Activated naive CD4-positive, alpha-beta T cell treated with anti-CD3 and anti-CD28 coated beads, Interleukin-2, amount 10 ng/mL, durations not matched to agents 7 days and 5 days (primary cell): ENCODE measurements at regions not wholly inside any gene's neighbourhood (a gene's known extent, or its start where the extent isn't known, plus 50 kb on each side); places are given as distances from the start of the nearest gene placed in this dataset.
"Not testable (repeated sequence)": the region's sequence is repeated elsewhere in the genome, so short reads cannot be mapped to it uniquely, and the experiment has no call there.

Experiments
- CTCF ChIA-PET: fragments of 350-600 bp; sonication (Branson Sonifier 250); formaldehyde crosslinking; loops from one replicate; lab custom pipeline; 2021; ENCODE audit warnings: antibody characterized with exemption; lab: Charles Lee
- DNase-seq: peaks from one replicate; pipeline ENCODE4 v3.0.0-alpha.2; 2020
- H3K27ac Mint-ChIP-seq: one replicate; pipeline ENCODE4 v1.8.0; 2021; ENCODE audit warnings: mild to moderate bottlenecking, moderate library complexity, mixed read lengths
- H3K27me3 Mint-ChIP-seq: one replicate; pipeline ENCODE4 v1.8.0; 2021; ENCODE audit warnings: mild to moderate bottlenecking, mixed read lengths
- H3K36me3 Mint-ChIP-seq: one replicate; pipeline ENCODE4 v1.8.0; 2021; ENCODE audit warnings: mixed read lengths
- H3K4me1 Mint-ChIP-seq: one replicate; pipeline ENCODE4 v1.8.0; 2021; ENCODE audit warnings: mixed read lengths
- H3K4me3 Mint-ChIP-seq: one replicate; pipeline ENCODE4 v1.8.0; 2021; ENCODE audit warnings: mild to moderate bottlenecking, moderate library complexity, mixed read lengths
- H3K9me3 Mint-ChIP-seq: one replicate; pipeline ENCODE4 v1.8.0; 2021; ENCODE audit warnings: mixed read lengths

DNA sequence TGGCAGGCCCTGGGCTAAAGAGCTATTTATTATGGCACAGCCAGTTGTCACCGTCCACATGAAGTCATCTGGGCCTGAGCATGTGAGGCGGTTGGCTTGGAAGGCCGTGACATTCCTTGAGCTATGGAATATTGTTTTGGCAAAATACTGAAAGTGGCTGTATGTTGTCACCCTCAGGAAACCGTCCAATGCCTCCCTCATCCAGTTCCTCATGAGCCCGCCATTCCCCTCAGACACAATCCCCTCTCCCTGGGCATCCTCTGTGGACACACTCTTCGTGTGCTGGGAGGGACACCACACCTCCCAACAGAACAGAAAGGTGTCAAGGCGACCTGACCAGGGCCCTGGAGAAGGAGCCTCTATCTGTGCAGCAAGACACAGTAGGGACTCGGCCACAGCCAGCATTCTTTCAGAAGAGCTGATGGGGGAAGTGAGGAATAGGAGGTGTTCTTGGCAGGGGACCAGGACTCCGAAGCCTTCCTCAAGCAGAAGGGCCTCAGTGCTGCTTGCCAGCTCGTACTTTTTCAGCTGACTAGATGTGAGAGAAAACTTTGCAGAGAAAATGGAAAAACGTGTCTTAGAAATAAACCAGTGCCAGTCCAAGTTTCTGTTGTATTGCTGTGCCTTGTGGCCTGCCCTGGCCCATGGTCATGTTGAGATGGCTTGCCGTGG, 120.5 kb downstream of the SOD2 start:
- Mint-ChIP-seq H3K27me3 (no peaks in the 10 kb centered on the region), H3K4me1 (no peaks in the 10 kb centered on the region), H3K4me3 (no peak overlapping the region), H3K36me3 (no peaks in the 10 kb centered on the region), H3K9me3 (peaks cover 13% of the 10 kb centered on the region), H3K27ac (no peak overlapping the region)
- no peak for DNase-seq
- CTCF ChIA-PET, result no interaction called here

GRCh38 chr6:159565181-159565710, 127.8 kb downstream of the SOD2 start:
- CTCF ChIA-PET, result no interaction called here
- DNase-seq, result no peak

GRCh38 chr6:159564456-159564855, 128.6 kb downstream of the SOD2 start:
- Mint-ChIP-seq H3K4me3 (no peak overlapping the region), H3K27ac (no peak overlapping the region), H3K9me3 (no peaks in the 10 kb centered on the region), H3K36me3 (no peaks in the 10 kb centered on the region), H3K4me1 (no peaks in the 10 kb centered on the region), H3K27me3 (no peaks in the 10 kb centered on the region)
- CTCF ChIA-PET, result no interaction called here
- DNase-seq, result no peak

More at GRCh38 chr6:159565181-159565710, 127.8 kb downstream of the SOD2 start:
- H3K27me3 Mint-ChIP-seq, result no peaks in the 10 kb centered on the region
- no peak overlapping the region for H3K4me3 Mint-ChIP-seq
- no peaks in the 10 kb centered on the region for H3K36me3 Mint-ChIP-seq
- no peak overlapping the region for H3K27ac Mint-ChIP-seq
- H3K4me1 Mint-ChIP-seq, result no peaks in the 10 kb centered on the region
- H3K9me3 Mint-ChIP-seq, result peaks cover 5% of the 10 kb centered on the region

GRCh38 chr6:159557031-159557430, 136.0 kb downstream of the SOD2 start:
- CTCF ChIA-PET, result no interaction called here
- Mint-ChIP-seq H3K36me3 (no peaks in the 10 kb centered on the region), H3K4me3 (no peak overlapping the region), H3K27me3 (peaks cover 4% of the 10 kb centered on the region), H3K4me1 (no peaks in the 10 kb centered on the region), H3K27ac (no peak overlapping the region), H3K9me3 (no peaks in the 10 kb centered on the region)
- DNase-seq, result no peak

DNA sequence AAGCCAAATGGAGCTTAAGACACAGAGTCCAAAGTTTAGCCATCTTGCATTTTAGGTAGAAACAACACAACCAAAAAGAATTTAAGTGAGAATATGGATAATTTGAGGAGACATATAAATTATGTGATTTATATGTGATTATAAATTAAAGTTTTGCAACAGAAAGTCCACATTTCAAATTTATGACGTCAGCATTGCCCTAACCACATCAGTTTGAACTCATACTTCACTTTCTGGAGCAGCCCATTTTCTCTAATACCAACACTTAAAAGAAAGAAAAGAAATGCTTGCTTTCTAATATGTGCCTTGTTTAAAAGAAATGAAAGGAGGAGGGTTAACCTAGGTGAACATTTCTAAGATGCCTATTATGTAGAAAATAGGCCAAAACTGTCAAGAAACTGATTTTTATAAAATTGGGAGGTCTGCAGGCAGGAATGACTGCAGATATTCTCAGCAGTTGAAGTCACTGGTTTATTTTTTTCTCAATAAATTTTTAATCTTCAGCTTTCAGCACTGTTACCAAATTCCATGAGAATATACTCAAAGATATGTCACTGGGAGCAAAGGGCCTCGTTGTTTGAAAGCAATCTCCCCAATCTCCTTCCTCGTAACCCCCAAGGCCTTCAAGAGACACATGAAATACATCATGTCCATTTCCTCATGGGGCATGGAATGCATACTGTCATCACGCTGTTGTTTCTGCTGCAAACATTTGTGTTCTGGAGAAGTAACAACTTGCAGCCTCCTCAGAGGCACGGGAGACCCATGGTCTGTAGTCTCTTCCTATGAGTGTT, 137.8 kb downstream of the SOD2 start:
- Mint-ChIP-seq H3K36me3 (no peaks in the 10 kb centered on the region), H3K27me3 (peaks cover 8% of the 10 kb centered on the region), H3K4me1 (no peaks in the 10 kb centered on the region), H3K27ac (no peak overlapping the region), H3K9me3 (no peaks in the 10 kb centered on the region), H3K4me3 (no peak overlapping the region)
- no peak for DNase-seq
- CTCF ChIA-PET, result no interaction called here

- CTCF ChIA-PET, result no interaction called here
- no peaks in the 10 kb centered on the region for H3K9me3 Mint-ChIP-seq
- no peak for DNase-seq
- H3K4me1 Mint-ChIP-seq, result no peaks in the 10 kb centered on the region
- no peaks in the 10 kb centered on the region for H3K36me3 Mint-ChIP-seq
- no peak overlapping the region for H3K27ac Mint-ChIP-seq
- H3K27me3 Mint-ChIP-seq, result peaks cover 8% of the 10 kb centered on the region
- no peak overlapping the region for H3K4me3 Mint-ChIP-seq
Observed at GRCh38 chr6:159541296-159541695, 151.7 kb downstream of the SOD2 start.

DNA sequence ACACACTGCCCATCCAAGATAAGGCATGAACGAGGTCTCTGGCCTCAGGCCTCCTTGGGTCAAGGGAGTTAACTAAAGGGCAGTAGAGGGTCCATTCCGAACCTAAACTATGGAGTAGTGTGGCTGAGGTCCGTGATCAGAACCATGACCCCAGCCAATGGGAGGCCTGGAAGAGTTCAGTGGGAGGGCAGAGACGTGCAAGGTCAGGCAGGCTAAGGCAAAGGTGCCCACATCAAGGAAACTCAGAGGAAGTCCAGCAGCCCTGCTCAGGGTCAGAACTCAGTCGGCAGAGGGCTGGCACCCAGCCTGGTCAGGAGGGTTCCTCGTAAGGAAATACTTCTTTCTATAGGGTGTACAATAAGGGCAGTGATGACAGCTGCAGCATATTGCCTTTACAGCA, 152.2 kb downstream of the SOD2 start:
- CTCF ChIA-PET, result no interaction called here

DNA sequence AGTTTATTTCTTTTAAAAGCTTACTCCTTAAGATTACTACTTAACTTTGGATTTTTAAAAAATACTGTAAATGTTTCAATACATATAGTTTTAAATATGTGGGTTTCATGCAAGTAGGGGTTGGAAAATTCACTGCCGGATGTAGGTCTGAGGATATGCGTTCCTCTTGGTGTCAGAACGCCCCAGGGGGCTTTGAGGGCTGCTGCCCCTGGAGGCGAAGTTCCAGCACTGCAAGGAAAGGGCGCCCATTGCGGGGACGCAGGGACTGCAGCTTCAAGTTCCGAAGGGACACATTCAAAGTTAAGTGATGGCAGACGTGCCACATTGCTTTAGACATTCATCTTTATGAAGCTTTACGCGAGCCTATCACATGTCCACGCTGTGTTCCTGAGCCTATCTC, 152.9 kb downstream of the SOD2 start:
- Mint-ChIP-seq H3K36me3 (no peaks in the 10 kb centered on the region), H3K4me1 (no peaks in the 10 kb centered on the region), H3K27ac (no peak overlapping the region), H3K9me3 (no peaks in the 10 kb centered on the region), H3K27me3 (peaks cover 12% of the 10 kb centered on the region), H3K4me3 (no peak overlapping the region)
- DNase-seq, result no peak
- CTCF ChIA-PET, result interaction anchor here (0.6 kb wide), 1 partner anchor 322 kb away, joined by 3 read pairs; no protein-coding TSS in a partner anchor

More for the DNA sequence above, 152.2 kb downstream of the SOD2 start:
- no peaks in the 10 kb centered on the region for H3K36me3 Mint-ChIP-seq
- H3K4me1 Mint-ChIP-seq, result no peaks in the 10 kb centered on the region
- no peak overlapping the region for H3K27ac Mint-ChIP-seq
- H3K4me3 Mint-ChIP-seq, result no peak overlapping the region
- peaks cover 8% of the 10 kb centered on the region for H3K27me3 Mint-ChIP-seq
- DNase-seq, result no peak
- no peaks in the 10 kb centered on the region for H3K9me3 Mint-ChIP-seq

DNA sequence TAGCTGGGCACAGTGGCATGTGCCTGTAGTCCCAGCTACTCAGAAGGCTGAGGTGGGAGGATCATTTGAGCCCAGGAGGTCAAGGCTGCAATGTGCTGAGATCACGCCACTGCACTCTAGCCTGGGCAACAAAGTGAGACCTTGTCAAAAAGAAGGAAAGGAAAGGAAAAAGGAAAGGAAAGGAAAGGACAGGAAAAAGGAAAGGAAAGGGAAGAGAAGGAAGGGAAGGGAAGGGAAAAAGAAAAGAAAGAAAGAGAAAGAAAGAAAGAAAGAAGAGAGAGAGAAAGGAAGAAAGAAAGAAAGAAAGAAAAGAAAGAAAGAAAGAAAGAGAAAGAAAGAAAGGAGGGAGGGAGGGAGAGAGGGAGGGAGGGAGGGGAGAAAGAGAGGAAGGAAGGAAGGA, 155.0 kb downstream of the SOD2 start:
- H3K9me3 Mint-ChIP-seq, H3K27ac Mint-ChIP-seq, H3K4me3 Mint-ChIP-seq, DNase-seq, H3K36me3 Mint-ChIP-seq, CTCF ChIA-PET, H3K4me1 Mint-ChIP-seq: not testable (repeated sequence)
- H3K27me3 Mint-ChIP-seq, result peaks cover 12% of the 10 kb centered on the region

- Mint-ChIP-seq H3K27me3 (peaks cover 12% of the 10 kb centered on the region), H3K4me3 (no peak overlapping the region), H3K36me3 (no peaks in the 10 kb centered on the region), H3K9me3 (no peaks in the 10 kb centered on the region), H3K27ac (no peak overlapping the region), H3K4me1 (no peaks in the 10 kb centered on the region)
- DNase-seq, result no peak
- CTCF ChIA-PET, result no interaction called here
Observed at GRCh38 chr6:159535656-159536350, 157.2 kb downstream of the SOD2 start.

DNA sequence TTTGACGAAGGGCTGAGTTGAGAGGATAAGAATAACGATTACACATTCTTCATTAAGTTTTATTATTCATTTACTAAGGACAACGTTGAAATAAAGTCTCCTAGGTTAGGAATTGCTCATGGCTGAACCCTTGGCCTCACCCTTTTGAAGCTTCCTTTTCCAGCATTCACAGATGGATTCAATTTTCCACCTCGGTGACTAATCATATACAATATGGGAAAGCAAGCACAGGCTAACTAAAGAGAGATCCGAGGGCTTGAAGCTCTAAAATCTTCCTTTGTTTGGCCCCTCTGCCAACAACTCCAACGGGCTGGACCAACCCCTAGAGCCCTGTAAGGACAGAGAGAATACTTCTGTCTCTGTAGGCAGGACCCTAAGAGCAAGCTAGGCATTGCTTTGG, 159.5 kb downstream of the SOD2 start:
- CTCF ChIA-PET, result no interaction called here
- peaks cover 12% of the 10 kb centered on the region for H3K27me3 Mint-ChIP-seq
- H3K4me1 Mint-ChIP-seq, result no peaks in the 10 kb centered on the region
- no peaks in the 10 kb centered on the region for H3K9me3 Mint-ChIP-seq
- no peak for DNase-seq
- H3K27ac Mint-ChIP-seq, result no peak overlapping the region
- no peaks in the 10 kb centered on the region for H3K36me3 Mint-ChIP-seq
- no peak overlapping the region for H3K4me3 Mint-ChIP-seq

- Mint-ChIP-seq H3K27me3 (peaks cover 10% of the 10 kb centered on the region), H3K9me3 (no peaks in the 10 kb centered on the region), H3K27ac (no peak overlapping the region), H3K36me3 (no peaks in the 10 kb centered on the region), H3K4me1 (no peaks in the 10 kb centered on the region), H3K4me3 (no peak overlapping the region)
- CTCF ChIA-PET, result no interaction called here
- DNase-seq, result no peak
Observed at GRCh38 chr6:159533016-159533415, 160.0 kb downstream of the SOD2 start.

- peaks cover 8% of the 10 kb centered on the region for H3K27me3 Mint-ChIP-seq
- H3K9me3 Mint-ChIP-seq, result no peaks in the 10 kb centered on the region
Observed at GRCh38 chr6:159532155-159532554, 160.9 kb downstream of the SOD2 start.

GRCh38 chr6:159529934-159530333, 163.1 kb downstream of the SOD2 start:
- Mint-ChIP-seq H3K27ac (no peak overlapping the region), H3K4me3 (no peak overlapping the region), H3K4me1 (no peaks in the 10 kb centered on the region), H3K9me3 (no peaks in the 10 kb centered on the region), H3K36me3 (no peaks in the 10 kb centered on the region), H3K27me3 (peaks cover 13% of the 10 kb centered on the region)
- no peak for DNase-seq
- CTCF ChIA-PET, result no interaction called here

More at GRCh38 chr6:159532155-159532554, 160.9 kb downstream of the SOD2 start:
- CTCF ChIA-PET, result no interaction called here
- no peak overlapping the region for H3K27ac Mint-ChIP-seq
- H3K4me3 Mint-ChIP-seq, result no peak overlapping the region
- H3K36me3 Mint-ChIP-seq, result no peaks in the 10 kb centered on the region
- H3K4me1 Mint-ChIP-seq, result no peaks in the 10 kb centered on the region
- DNase-seq, result no peak
